ENCODE measurements at regions not wholly inside any gene's neighbourhood (a gene's known extent, or its start where the extent isn't known, plus 50 kb on each side); places are given as distances from the start of the nearest gene placed in this dataset.

DNA sequence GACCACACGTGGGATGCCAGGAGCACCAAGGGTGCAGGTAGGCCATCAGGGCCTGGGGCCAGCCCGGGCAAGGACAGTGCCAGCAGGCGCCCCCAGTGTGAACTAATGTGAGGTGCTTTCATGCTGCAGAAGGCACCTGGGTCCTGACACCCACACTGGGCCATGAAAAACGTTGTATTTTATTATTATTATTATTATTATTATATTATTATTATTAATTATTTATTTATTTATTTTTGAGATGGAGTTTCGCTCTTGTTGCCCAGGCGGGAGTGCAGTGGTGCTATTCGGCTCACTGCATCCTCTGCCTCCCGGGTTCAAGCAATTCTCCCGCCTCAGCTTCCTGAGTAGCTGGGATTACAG is 1267.3 kb downstream of the BRD1 start:
- BruUV-seq (replicated peaks): no TSS peak
- Histone ChIP-seq H3K9ac (ENCODE audit: low read length) (no peak overlapping the region), H3K27me3 (ENCODE audit: insufficient read depth, low read length) (no peaks in the 10 kb centered on the region), H3K27ac (ENCODE audit: low read depth, low read length) (no peak overlapping the region), H3K9me3 (ENCODE audit: control insufficient read depth in 1 of 2, insufficient read depth in 1 of 2, low read depth in 1 of 2, low read length in 2 of 2) (no peaks in the 10 kb centered on the region; a peak in 1 of 4 replicates), H4K20me1 (ENCODE audit: insufficient read depth) (no peaks in the 10 kb centered on the region), H3K4me1 (ENCODE audit: control insufficient read depth in 1 of 2, insufficient read depth in 2 of 2, low read length in 2 of 2) (no peaks in the 10 kb centered on the region), H3K4me2 (ENCODE audit: low read length) (no peak overlapping the region), H3K4me3 (replicated peaks in 1 of 2; ENCODE audit: low read depth in 1 of 2, low read length in 2 of 2) (no peak overlapping the region), H3K79me2 (ENCODE audit: insufficient read depth, low read length) (no peaks in the 10 kb centered on the region), H3K36me3 (ENCODE audit: control insufficient read depth in 1 of 2, insufficient read depth in 2 of 2, low read length in 2 of 2) (no peaks in the 10 kb centered on the region), H3K9me2 (ENCODE audit: insufficient read depth) (no peaks in the 10 kb centered on the region), H2AFZ (ENCODE audit: low read depth, low read length, poor library complexity, severe bottlenecking) (no peak overlapping the region)
- ChIA-PET RAD21 (ENCODE audit: low non-redundant PET in 1 of 2, low total read pairs in 2 of 2, uncharacterized antibody in 2 of 2, unreplicated experiment in 2 of 2) (no interaction called here), POLR2A (no interaction called here), CTCF (no interaction called here)
- intact Hi-C loops (cut with micrococcal nuclease): no loop called here
- TF ChIP-seq ZFX (IDR thresholded peaks at IDR 0.05): no peak
- TF ChIP-seq ZNF274 (IDR thresholded peaks at IDR 0.05; ENCODE audit: low read depth, low read length): no peak
- TF ChIP-seq, protein P1, sequence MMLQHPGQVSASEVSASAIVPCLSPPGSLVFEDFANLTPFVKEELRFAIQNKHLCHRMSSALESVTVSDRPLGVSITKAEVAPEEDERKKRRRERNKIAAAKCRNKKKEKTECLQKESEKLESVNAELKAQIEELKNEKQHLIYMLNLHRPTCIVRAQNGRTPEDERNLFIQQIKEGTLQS (IDR thresholded peaks at IDR 0.05): no peak
- TF ChIP-seq SIN3A (IDR thresholded peaks at IDR 0.05; ENCODE audit: low read depth): no peak
- no peak for TF ChIP-seq EZH2 (IDR thresholded peaks at IDR 0.05)
- no peak for TF ChIP-seq YY1 (IDR thresholded peaks at IDR 0.05; ENCODE audit: extremely low read depth, insufficient replicate concordance, low read depth, low read length)
- TF ChIP-seq, protein P2, sequence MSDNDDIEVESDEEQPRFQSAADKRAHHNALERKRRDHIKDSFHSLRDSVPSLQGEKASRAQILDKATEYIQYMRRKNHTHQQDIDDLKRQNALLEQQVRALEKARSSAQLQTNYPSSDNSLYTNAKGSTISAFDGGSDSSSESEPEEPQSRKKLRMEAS (IDR thresholded peaks at IDR 0.05): no peak
- no peak for ATAC-seq
- no peak for DNase-seq (ENCODE audit: low read depth, low spot score)

DNA sequence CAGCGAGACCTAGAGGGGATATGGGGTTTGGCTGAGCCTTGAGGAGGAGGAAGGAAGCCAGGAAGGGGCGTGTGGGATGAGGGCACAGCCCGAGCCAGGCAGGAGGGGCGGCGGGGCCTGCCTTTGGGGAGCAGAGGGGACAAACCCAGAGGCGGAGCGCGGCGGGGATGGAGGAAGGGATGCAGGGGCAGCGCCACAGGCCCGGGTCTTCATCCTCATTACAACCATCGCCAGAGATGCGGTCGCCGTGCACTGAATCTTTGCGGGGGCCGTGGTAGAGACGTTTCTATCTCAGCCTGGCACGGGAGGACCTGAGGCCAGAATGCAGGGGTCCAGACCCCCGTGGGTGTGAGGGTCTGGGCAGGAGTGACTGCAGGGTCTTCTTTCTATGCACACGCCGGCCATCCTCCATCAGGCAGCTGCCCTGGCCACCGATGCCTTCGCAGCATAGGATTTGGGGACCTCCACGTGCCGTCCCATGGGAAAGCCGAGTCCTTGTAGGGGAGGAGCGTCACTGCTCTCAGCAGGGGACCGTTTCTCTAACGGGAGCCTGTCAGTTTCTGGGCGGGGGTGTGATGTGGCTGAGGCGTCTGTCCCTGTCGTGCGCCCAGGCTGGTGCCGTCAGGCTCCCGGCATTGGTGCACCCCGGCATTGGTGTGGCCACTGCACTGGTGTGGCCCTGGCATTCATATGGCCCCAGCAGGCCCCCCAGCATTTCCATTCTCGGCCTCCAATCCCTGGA is 1267.9 kb downstream of the BRD1 start:
- Histone ChIP-seq H3K4me3 (replicated peaks in 1 of 2; ENCODE audit: low read depth in 1 of 2, low read length in 2 of 2) (no peak overlapping the region), H3K27ac (ENCODE audit: low read depth, low read length) (no peak overlapping the region), H3K4me1 (ENCODE audit: control insufficient read depth in 1 of 2, insufficient read depth in 2 of 2, low read length in 2 of 2) (no peaks in the 10 kb centered on the region), H3K36me3 (ENCODE audit: control insufficient read depth in 1 of 2, insufficient read depth in 2 of 2, low read length in 2 of 2) (no peaks in the 10 kb centered on the region), H3K9me2 (ENCODE audit: insufficient read depth) (no peaks in the 10 kb centered on the region), H3K79me2 (ENCODE audit: insufficient read depth, low read length) (no peaks in the 10 kb centered on the region), H2AFZ (ENCODE audit: low read depth, low read length, poor library complexity, severe bottlenecking) (no peak overlapping the region), H3K9ac (ENCODE audit: low read length) (no peak overlapping the region), H3K9me3 (ENCODE audit: control insufficient read depth in 1 of 2, insufficient read depth in 1 of 2, low read depth in 1 of 2, low read length in 2 of 2) (no peaks in the 10 kb centered on the region; a peak in 1 of 4 replicates), H3K4me2 (ENCODE audit: low read length) (no peak overlapping the region), H3K27me3 (ENCODE audit: insufficient read depth, low read length) (no peaks in the 10 kb centered on the region), H4K20me1 (ENCODE audit: insufficient read depth) (no peaks in the 10 kb centered on the region)
- RAD21 ChIA-PET (ENCODE audit: low non-redundant PET in 1 of 2, low total read pairs in 2 of 2, uncharacterized antibody in 2 of 2, unreplicated experiment in 2 of 2): no interaction called here
- BruUV-seq (replicated peaks): no TSS peak
- ATAC-seq: no peak
- TF ChIP-seq ZFX (IDR thresholded peaks at IDR 0.05) (no peak), EZH2 (IDR thresholded peaks at IDR 0.05) (no peak)
- no peak for DNase-seq (ENCODE audit: low read depth, low spot score)
- POLR2A ChIA-PET: no interaction called here
- intact Hi-C loops (cut with micrococcal nuclease): no loop called here
- CTCF ChIA-PET: no interaction called here
